MCF 10A (cell line): ENCODE measurements at regions not wholly inside any gene's neighbourhood (a gene's known extent, or its start where the extent isn't known, plus 50 kb on each side); places are given as distances from the start of the nearest gene placed in this dataset.

Experiments used
- BruUV-seq: library from RNA; stranded (reverse); fragments of 400-500 nt; replicated peaks from 2 replicates; lab custom pipeline; 2021; lab: Mats Ljungman, UMichigan
- CTCF ChIA-PET: fragments of 300-600 bp; sonication (Branson Sonifier 250); formaldehyde crosslinking; extraction: SDS; loops from one replicate; lab custom pipeline; 2021; ENCODE audit warnings: antibody characterized with exemption, inconsistent platforms; lab: Yijun Ruan, JAX
- POLR2A ChIA-PET: fragments of 300-600, 350-650 bp; sonication (Branson Sonifier 250); formaldehyde crosslinking; extraction: SDS; loops from one replicate; lab custom pipeline; 2020; ENCODE audit warnings: antibody characterized with exemption, inconsistent platforms; lab: Yijun Ruan, JAX
- DNase-seq: peaks from one replicate; pipeline ENCODE4 v3.0.0-alpha.2; 2018; ENCODE audit not compliant: unreplicated experiment
- H3K27ac Mint-ChIP-seq: one replicate; pipeline ENCODE4 v1.8.0; 2022; ENCODE audit warnings: mild to moderate bottlenecking, low read depth, mixed read lengths; ENCODE audit not compliant: unreplicated experiment
- H3K27me3 Mint-ChIP-seq: one replicate; pipeline ENCODE4 v1.8.0; 2022; ENCODE audit warnings: mixed read lengths; ENCODE audit not compliant: insufficient read depth, unreplicated experiment
- H3K36me3 Mint-ChIP-seq: one replicate; pipeline ENCODE4 v1.8.0; 2022; ENCODE audit warnings: mild to moderate bottlenecking, moderate library complexity, mixed read lengths; ENCODE audit not compliant: insufficient read depth, unreplicated experiment
- H3K4me1 Mint-ChIP-seq: one replicate; pipeline ENCODE4 v1.8.0; 2022; ENCODE audit warnings: mixed read lengths; ENCODE audit not compliant: insufficient read depth, unreplicated experiment
- H3K4me3 Mint-ChIP-seq: one replicate; pipeline ENCODE4 v1.8.0; 2022; ENCODE audit warnings: mild to moderate bottlenecking, moderate library complexity, mixed read lengths; ENCODE audit not compliant: unreplicated experiment
- H3K9me3 Mint-ChIP-seq: one replicate; pipeline ENCODE4 v1.8.0; 2022; ENCODE audit warnings: mixed read lengths; ENCODE audit not compliant: unreplicated experiment
- intact Hi-C: fragments of 100-400 bp; cut with micrococcal nuclease; formaldehyde crosslinking; loops from 2 replicates; pipeline ENCODE4 v1.14.1; 2022
- TF ChIP-seq, protein P1 (sequence below): fragments of 200-600 bp; IDR thresholded peaks from one replicate; pipeline ENCODE4 v1.8.0; 2022; ENCODE audit warnings: antibody characterized with exemption, mild to moderate bottlenecking; ENCODE audit not compliant: unreplicated experiment

DNA sequence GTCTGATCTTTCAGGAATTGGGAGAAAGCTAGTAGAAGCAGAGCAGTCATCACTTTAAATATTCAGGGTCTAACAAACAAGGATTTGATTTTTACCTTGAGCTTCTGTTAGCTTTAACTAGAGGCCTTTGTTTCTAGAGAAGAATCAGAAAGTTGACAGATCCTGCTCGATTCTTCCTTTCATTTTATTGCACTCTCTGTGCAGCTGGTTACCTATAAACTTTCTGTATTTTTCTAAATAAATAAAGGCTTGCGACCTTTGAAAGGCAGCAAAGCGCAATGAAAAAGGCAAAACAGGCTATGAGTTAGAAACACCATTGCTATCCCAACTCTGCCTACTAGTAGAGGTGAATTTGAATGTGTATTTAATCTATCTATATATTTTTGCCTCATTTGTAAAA, 101.4 kb upstream of the NPY2R start:
- no peaks in the 10 kb centered on the region for H3K4me1 Mint-ChIP-seq
- H3K27me3 Mint-ChIP-seq: no peaks in the 10 kb centered on the region
- H3K27ac Mint-ChIP-seq: no peak overlapping the region
- no peak overlapping the region for H3K4me3 Mint-ChIP-seq
- H3K9me3 Mint-ChIP-seq: no peaks in the 10 kb centered on the region
- TF ChIP-seq, protein P1, sequence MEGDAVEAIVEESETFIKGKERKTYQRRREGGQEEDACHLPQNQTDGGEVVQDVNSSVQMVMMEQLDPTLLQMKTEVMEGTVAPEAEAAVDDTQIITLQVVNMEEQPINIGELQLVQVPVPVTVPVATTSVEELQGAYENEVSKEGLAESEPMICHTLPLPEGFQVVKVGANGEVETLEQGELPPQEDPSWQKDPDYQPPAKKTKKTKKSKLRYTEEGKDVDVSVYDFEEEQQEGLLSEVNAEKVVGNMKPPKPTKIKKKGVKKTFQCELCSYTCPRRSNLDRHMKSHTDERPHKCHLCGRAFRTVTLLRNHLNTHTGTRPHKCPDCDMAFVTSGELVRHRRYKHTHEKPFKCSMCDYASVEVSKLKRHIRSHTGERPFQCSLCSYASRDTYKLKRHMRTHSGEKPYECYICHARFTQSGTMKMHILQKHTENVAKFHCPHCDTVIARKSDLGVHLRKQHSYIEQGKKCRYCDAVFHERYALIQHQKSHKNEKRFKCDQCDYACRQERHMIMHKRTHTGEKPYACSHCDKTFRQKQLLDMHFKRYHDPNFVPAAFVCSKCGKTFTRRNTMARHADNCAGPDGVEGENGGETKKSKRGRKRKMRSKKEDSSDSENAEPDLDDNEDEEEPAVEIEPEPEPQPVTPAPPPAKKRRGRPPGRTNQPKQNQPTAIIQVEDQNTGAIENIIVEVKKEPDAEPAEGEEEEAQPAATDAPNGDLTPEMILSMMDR: no peak
- no TSS peak for BruUV-seq
- POLR2A ChIA-PET: no interaction called here
- DNase-seq: no peak
- intact Hi-C loops: no loop called here
- no peaks in the 10 kb centered on the region for H3K36me3 Mint-ChIP-seq
- CTCF ChIA-PET: interaction anchor here (0.6 kb wide), 1 partner anchor 241 kb away, joined by 3 read pairs; no protein-coding TSS in a partner anchor

DNA sequence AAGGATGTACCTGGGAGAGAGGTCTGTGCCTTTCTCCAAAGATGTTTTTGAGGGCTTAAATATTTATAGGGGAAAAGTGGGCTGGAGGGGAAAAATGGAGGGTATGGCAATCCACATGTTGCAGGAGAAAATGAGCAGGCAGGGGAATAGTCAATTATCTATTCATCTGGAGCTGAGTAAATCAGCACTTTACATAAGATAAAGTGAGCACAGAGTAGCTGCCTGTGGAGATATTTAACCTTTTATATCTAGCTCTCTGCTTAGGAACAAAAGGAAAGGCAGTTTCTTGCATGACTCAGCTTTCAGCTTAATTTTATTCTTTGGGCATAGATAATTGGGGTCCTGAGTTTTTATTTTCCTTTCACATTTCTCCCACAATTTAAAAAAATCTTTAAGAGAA, 93.6 kb upstream of the NPY2R start:
- H3K4me1 Mint-ChIP-seq: no peaks in the 10 kb centered on the region
- no peak overlapping the region for H3K4me3 Mint-ChIP-seq
- POLR2A ChIA-PET: interaction anchor here (0.6 kb wide), 1 partner anchor 238 kb away, joined by 3 read pairs; no protein-coding TSS in a partner anchor
- H3K27ac Mint-ChIP-seq: no peak overlapping the region
- intact Hi-C loops: no loop called here
- no TSS peak for BruUV-seq
- H3K36me3 Mint-ChIP-seq: no peaks in the 10 kb centered on the region
- CTCF ChIA-PET: interaction anchor here (0.7 kb wide), 2 partner anchors 24 to 537 kb away, joined by 3 to 4 read pairs; no protein-coding TSS in a partner anchor
- H3K27me3 Mint-ChIP-seq: no peaks in the 10 kb centered on the region
- TF ChIP-seq, protein P1: no peak
- no peaks in the 10 kb centered on the region for H3K9me3 Mint-ChIP-seq
- no peak for DNase-seq

- Mint-ChIP-seq H3K27ac (no peak overlapping the region), H3K4me3 (no peak overlapping the region), H3K9me3 (no peaks in the 10 kb centered on the region), H3K4me1 (no peaks in the 10 kb centered on the region), H3K36me3 (no peaks in the 10 kb centered on the region), H3K27me3 (no peaks in the 10 kb centered on the region)
- TF ChIP-seq, protein P1: no peak
- BruUV-seq: no TSS peak
- intact Hi-C loops: no loop called here
- no peak for DNase-seq
- CTCF ChIA-PET: interaction anchor here (0.8 kb wide), 1 partner anchor 136 kb away, joined by 3 read pairs; no protein-coding TSS in a partner anchor
- POLR2A ChIA-PET: interaction anchor here (1.0 kb wide), 1 partner anchor 30 kb away, joined by 5 read pairs; no protein-coding TSS in a partner anchor
Observed at GRCh38 chr4:155119006-155119405, 89.4 kb upstream of the NPY2R start.

DNA sequence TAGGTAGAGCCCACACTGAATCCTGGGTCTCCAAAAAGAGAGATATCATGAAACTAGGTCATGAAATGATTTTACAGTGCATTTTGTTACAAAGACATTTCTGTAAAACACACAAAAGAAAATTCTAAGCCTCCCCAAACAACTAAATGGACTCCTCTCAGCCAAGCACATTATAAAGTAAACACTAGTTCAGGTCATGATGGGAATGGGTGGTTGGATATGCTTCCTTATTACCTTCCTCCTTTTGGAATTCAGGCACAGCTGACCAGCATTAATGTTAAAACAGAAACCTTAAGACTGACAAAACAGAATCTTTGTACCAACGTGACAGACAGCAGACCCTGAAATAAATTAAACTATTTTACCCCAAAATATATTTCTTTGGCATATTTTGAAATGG, 87.9 kb upstream of the NPY2R start:
- CTCF ChIA-PET: interaction anchor here (0.7 kb wide), 1 partner anchor 9 kb away, joined by 5 read pairs; no protein-coding TSS in a partner anchor
- intact Hi-C loops: no loop called here
- Mint-ChIP-seq H3K36me3 (no peaks in the 10 kb centered on the region), H3K9me3 (no peaks in the 10 kb centered on the region), H3K4me3 (no peak overlapping the region), H3K4me1 (no peaks in the 10 kb centered on the region), H3K27ac (no peak overlapping the region), H3K27me3 (no peaks in the 10 kb centered on the region)
- DNase-seq: no peak
- POLR2A ChIA-PET: no interaction called here
- no TSS peak for BruUV-seq
- TF ChIP-seq, protein P1: no peak
